Epithelial cell of prostate (primary cell): ENCODE measurements at regions not wholly inside any gene's neighbourhood (a gene's known extent, or its start where the extent isn't known, plus 50 kb on each side); places are given as distances from the start of the nearest gene placed in this dataset.
A peak's percentile ranks its signal among the peaks of the same experiment; 100 is the strongest.

Experiments used
- DNase-seq: peaks from one replicate; pipeline ENCODE4 v3.0.0-alpha.2; 2011; ENCODE audit warnings: low read depth, low spot score
- H3K27ac ChIP-seq: fragments of 450-650 bp; 2 replicates; pipeline ENCODE4 v1.5.1; 2017; ENCODE audit warnings: mild to moderate bottlenecking

DNA sequence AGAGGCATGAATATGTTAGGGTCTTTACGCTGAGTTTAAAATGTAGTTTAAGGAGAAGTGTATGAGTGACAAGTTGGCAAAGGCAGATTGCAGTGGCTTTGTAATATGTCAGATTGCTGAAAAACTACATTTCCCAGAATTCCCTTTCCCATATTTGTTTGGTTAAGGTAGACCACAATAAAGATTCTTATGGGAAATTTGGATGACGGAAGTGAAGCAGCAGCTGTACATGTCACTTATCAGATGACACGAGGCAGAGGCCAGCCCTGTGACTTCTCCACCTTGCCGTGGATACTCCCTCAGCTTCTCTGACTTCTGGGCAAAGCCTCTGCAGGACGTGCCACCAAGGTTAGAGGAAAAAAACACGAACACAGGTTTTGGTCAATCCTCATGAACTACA is 229.7 kb upstream of the DKK2 start:
- DNase-seq: no peak
- no peak overlapping the region for H3K27ac ChIP-seq

- DNase-seq: no peak
- no peak overlapping the region for H3K27ac ChIP-seq
These were observed 225.2 kb upstream of the DKK2 start for GRCh38 chr4:107261241-107261874.

DNA sequence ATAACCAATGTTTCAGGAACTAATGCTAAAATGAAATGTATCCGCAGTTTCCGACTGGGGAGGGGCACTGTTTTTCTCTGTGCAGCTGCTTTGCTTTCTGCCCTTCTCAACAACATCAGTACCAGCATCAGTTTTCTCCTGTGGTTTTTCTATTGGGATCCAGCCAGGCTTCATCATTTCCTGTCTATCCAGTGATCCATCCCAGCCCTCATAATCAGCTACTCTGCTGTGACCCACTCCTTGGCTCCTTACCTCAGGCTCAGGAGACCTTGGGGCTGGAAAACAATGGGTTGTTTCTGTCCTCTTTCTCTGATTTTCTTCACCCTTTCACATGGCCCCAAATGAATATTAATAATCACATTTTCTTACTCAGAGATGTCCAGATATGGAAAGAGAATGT is 222.2 kb upstream of the DKK2 start:
- no peak overlapping the region for H3K27ac ChIP-seq
- DNase-seq: no peak

DNA sequence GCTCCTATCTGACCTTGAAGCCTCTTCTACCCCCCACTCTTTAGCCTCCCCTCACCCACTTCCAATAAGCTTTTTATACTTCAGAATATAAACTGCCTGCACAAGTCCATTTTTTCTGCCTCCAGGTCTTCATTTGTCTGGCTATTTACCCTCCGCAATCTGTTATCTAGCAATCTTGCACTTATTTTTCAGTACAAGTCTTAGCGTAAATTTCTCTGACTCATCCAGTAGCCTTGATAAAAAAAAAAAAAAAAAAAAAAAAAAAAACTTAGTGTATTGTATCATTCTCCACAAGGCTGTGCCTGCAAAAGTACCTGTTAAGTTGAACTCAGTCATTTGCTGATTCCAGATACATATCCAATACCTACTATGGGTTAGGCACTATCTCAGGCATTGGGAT is 219.5 kb upstream of the DKK2 start:
- DNase-seq: no peak
- H3K27ac ChIP-seq: no peak overlapping the region

- no peak overlapping the region for H3K27ac ChIP-seq
- no peak for DNase-seq
These were observed 219.0 kb upstream of the DKK2 start for GRCh38 chr4:107255114-107255513.

- no peak for DNase-seq
- no peak overlapping the region for H3K27ac ChIP-seq
These were observed 217.5 kb upstream of the DKK2 start for GRCh38 chr4:107253579-107254068.

DNA sequence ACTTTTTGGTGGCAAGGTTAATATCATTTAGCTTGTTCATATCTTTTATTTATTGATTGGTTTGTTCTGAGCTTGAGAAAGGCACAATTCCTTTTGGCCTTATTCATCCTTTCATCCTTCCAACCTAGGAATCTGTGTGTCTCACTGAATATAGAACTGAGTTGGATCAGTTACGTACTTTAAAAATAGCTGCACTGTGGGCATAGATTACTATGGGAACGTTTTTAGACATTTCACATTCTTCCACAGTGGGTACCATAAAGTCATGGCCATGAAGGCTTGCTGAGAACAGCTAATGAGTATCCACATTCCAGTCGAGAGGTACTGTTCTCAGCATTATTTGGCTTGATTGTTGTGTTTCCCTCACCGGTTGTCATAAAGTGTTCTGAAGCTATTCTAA is 217.0 kb upstream of the DKK2 start:
- no peak overlapping the region for H3K27ac ChIP-seq
- DNase-seq: no peak

DNA sequence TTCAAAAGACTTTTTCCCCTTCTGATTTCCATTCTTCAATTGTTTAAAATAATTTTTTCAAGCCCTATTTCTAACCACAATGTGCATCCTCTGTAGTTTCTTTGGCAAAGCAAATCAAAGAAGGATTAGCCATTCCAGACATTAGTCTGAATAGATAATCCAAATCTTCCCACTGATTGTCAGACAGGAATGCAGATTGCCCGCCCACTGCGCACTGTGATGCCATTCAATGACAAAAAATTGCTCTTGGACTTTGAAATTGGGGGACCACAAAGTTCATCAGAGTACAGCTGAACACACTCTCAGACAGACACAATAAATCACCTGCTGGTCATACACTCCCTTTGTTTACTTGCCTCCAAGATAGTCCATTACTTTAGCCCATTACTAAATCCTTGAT is 216.5 kb upstream of the DKK2 start:
- no peak overlapping the region for H3K27ac ChIP-seq
- DNase-seq: no peak

DNA sequence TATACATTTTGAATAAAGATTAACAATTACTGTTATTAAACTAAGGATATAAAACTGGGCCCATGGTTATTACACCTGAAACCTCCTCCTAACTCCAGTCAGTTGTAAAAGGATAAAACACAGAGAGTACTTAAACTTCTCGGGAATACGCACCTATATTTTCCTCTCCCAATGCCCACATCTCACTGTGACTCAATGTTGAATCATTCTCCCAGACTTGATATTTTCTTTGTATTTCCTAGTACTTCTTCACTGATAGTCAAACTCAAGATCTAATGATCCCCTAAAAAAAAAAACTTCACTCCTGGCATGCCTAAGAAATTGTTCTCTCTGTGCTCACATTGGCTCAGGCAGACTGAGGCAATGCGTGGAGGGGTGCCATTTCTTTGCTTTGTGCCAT is 212.5 kb upstream of the DKK2 start:
- H3K27ac ChIP-seq: no peak overlapping the region
- no peak for DNase-seq

- no peak overlapping the region for H3K27ac ChIP-seq
- DNase-seq: no peak
These were observed 211.6 kb upstream of the DKK2 start for GRCh38 chr4:107247738-107248137.

- no peak overlapping the region for H3K27ac ChIP-seq
- DNase-seq: no peak
These were observed 210.6 kb upstream of the DKK2 start for GRCh38 chr4:107246761-107247160.

DNA sequence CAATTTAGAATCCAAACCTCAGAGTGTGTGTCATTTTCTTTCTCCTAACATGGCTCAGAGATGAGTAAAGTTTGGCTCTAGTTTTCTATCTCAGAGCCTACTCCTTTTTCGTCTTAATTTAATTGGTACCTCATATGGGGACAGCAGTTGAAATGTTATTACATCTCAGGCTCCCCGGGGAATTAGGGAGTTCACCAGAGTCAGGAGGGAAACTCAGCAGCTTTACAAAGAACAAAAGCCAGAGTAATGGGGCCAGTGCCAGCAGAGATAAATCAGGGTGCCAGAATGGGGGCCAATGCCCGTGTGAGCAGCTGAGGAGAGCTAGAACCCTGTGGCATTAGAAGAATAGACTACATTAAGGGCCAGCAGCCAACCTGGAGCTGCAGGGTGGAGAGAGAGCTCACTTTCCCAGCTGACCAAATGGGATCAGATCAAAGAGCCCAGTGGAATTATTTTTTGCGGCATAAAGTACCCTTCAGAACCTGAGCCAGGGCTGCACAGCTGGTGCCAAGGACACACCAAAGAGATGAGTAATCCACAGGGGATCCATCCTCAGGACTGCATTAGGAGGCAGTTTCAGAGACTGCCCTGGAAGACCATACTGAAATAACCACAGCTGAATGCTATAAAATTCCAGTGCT is 207.1 kb upstream of the DKK2 start:
- no peak overlapping the region for H3K27ac ChIP-seq
- no peak for DNase-seq

DNA sequence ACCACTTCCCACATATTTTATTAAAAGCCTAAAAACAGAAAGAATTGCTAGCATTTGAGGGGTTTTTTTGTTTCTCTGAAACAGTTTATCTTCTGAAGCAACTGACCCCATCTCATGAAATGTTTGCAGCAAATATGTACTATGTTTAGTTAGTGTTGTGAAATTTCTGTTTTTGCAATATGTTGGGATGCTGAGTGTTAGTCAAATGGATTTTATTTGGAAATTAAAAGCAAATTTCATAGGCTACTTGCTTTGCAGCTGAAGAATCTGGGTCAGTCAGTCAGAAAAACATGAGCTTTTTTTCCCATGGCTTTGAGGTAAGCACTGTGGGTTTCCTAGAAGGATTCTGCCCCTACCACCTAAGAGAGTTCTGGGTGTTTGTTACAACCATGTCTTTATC is 184.9 kb upstream of the DKK2 start:
- DNase-seq: no peak

GRCh38 chr4:107219681-107220080 is 183.6 kb upstream of the DKK2 start:
- no peak overlapping the region for H3K27ac ChIP-seq
- DNase-seq: no peak

More for the DNA sequence above, 184.9 kb upstream of the DKK2 start:
- no peak overlapping the region for H3K27ac ChIP-seq

DNA sequence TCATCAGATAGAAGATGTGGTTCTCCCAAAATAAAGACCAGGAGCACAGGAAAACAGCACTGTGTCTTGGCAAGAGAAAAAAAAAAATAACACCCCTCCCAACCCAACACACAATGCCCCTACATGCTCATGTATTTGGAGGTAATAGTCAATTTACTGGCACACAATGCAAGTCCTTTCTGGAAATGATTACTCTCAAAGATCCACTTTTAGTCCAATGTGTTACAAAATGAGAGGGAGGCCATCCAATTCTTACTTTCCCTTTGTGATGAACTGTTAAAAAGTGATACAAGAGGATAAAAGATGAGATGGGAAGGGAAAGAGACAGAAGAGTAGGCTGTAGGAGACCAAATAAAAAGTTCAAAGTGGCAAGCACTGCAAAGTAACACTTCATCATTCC is 180.3 kb upstream of the DKK2 start:
- H3K27ac ChIP-seq: no peak overlapping the region
- no peak for DNase-seq

GRCh38 chr4:107215222-107215621 is 179.1 kb upstream of the DKK2 start:
- no peak overlapping the region for H3K27ac ChIP-seq
- DNase-seq: no peak

GRCh38 chr4:107213880-107214279 is 177.8 kb upstream of the DKK2 start:
- no peak for DNase-seq
- H3K27ac ChIP-seq: no peak overlapping the region

GRCh38 chr4:107213410-107213809 is 177.3 kb upstream of the DKK2 start:
- H3K27ac ChIP-seq: no peak overlapping the region
- no peak for DNase-seq

DNA sequence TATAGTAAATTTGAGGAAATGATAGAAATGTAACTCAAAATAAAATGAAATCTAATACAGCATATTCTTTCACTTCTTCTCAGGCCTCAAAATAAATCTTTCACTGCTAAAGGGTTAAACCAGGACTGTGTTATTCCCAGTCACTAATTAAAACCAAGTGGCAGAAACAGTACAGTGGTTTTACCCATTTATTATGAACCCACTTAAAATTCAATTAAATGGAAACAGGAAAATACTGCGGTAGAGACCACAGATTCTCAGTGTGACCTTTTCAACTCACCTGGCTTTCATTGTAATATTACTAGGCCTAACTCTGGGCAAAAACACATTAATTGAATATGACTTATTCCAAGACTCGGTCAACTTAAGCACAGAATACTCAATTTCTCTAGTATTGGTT is 176.5 kb upstream of the DKK2 start:
- no peak for DNase-seq
- no peak overlapping the region for H3K27ac ChIP-seq

DNA sequence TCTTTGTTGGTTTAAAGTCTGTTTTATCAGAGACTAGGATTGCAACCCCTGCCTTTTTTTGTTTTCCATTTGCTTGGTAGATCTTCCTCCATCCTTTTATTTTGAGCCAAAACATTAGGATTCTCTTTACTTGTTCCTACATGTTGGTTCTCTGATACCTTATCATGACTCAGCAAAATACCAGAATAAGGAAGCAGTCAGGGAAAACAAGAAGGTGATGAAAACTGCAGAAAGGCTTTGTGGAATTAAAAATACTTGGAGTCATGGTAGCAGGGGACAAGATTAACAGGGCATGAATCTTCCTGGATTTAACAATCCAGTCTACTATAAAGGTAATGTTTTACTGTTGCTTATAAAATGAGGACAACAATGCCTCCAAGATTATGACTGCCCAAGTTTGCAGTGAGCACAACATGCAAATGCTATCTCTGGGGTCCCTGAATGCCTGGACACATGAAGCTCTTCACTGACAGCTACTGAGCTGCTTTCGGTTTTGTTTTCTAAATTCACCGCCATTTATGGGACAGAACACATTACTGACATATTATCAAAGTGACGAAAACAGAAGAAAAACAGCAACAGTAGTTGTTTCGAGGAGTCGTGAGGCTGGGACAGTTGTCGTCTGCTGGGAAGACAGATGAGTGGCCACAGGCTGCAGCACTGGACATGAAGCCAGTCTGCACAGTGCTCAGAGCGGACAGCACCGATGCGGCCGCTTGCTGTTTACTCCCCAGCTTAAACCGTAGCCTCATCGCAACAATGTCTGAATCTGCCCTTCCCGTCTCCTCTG is 174.5 kb upstream of the DKK2 start:
- peak; percentile 22 for DNase-seq
- H3K27ac ChIP-seq: peak overlapping the region; percentile 49

- H3K27ac ChIP-seq: no peak overlapping the region
- DNase-seq: no peak
These were observed 167.6 kb upstream of the DKK2 start for GRCh38 chr4:107203733-107204132.
